HCT116 (cell line): ENCODE measurements at regions not wholly inside any gene's neighbourhood (a gene's known extent, or its start where the extent isn't known, plus 50 kb on each side); places are given as distances from the start of the nearest gene placed in this dataset.

Experiments
- ATAC-seq: fragments of 200-7000 bp; cut with Tn5 transposase; 2 replicates; pipeline ENCODE4 v1.9.1; 2020; ENCODE audit warnings: mild to moderate bottlenecking, moderate library complexity
- BruUV-seq: library from RNA; stranded (reverse); fragments of 400-500 nt; replicated peaks from 2 replicates; lab custom pipeline; 2021; lab: Mats Ljungman, UMichigan
- CTCF ChIA-PET: fragments of 300-600 bp; sonication (Branson Sonifier 250); formaldehyde crosslinking; loops from one replicate; lab custom pipeline; 2021; ENCODE audit warnings: antibody characterized with exemption; lab: Charles Lee
- POLR2A ChIA-PET: fragments of 300-600, 350-600 bp; sonication (Branson Sonifier 250); formaldehyde crosslinking; loops from one replicate; lab custom pipeline; 2021; ENCODE audit warnings: antibody characterized with exemption; lab: Charles Lee
- RAD21 ChIA-PET, 2 experiments: fragments of 300-600 bp; sonication (Branson Sonifier 250); formaldehyde crosslinking; loops; one replicate each; lab custom pipeline; 2023; ENCODE audit warnings: low total read pairs in 2 of 2; ENCODE audit not compliant: uncharacterized antibody in 2 of 2, unreplicated experiment in 2 of 2, low non-redundant PET in 1 of 2; lab: Charles Lee
- DNase-seq: peaks from one replicate; pipeline ENCODE4 v3.0.0-alpha.2; 2010; ENCODE audit warnings: low read depth, low spot score
- H2AFZ ChIP-seq: fragments of 200-600 bp; shearing (Covaris generic), sonication (generic); 2 replicates; pipeline ENCODE4 v1.6.1; 2017; ENCODE audit warnings: low read depth, mixed run types, mixed read lengths, antibody characterized with exemption, low read length; ENCODE audit not compliant: poor library complexity, severe bottlenecking
- H3K27ac ChIP-seq: 2 replicates; pipeline ENCODE4 v1.5.1; 2012; ENCODE audit warnings: low read depth, low read length
- H3K27me3 ChIP-seq: fragments of 200-600 bp; sonication (generic); 2 replicates; pipeline ENCODE4 v1.6.1; 2016; ENCODE audit warnings: mixed run types, low read length, mixed read lengths; ENCODE audit not compliant: insufficient read depth
- H3K36me3 ChIP-seq, 2 experiments: fragments of 200-500 bp in 1 of 2; fragments of 200-600 bp in 1 of 2; sonication (Bioruptor generic) in 1 of 2; sonication (generic) in 1 of 2; 2 replicates each; pipeline versions ENCODE4 v1.5.1 to v1.6.1; 2014 to 2016; ENCODE audit warnings: low read length in 2 of 2, inconsistent platforms in 1 of 2, mixed read lengths in 1 of 2, mixed run types in 1 of 2; ENCODE audit not compliant: insufficient read depth in 2 of 2, control insufficient read depth in 1 of 2
- H3K4me1 ChIP-seq, 2 experiments: fragments of 200-600 bp in 1 of 2; sonication (generic) in 1 of 2; 2 replicates each; pipeline versions ENCODE4 v1.5.1 to v1.6.1; 2012 to 2017; ENCODE audit warnings: low read length in 2 of 2, inconsistent platforms in 1 of 2, mild to moderate bottlenecking in 1 of 2, mixed read lengths in 1 of 2, mixed run types in 1 of 2, moderate library complexity in 1 of 2; ENCODE audit not compliant: insufficient read depth in 2 of 2, control insufficient read depth in 1 of 2
- H3K4me2 ChIP-seq: fragments of 200-600 bp; sonication (generic); 2 replicates; pipeline ENCODE4 v1.6.1; 2017; ENCODE audit warnings: mixed run types, low read length, mixed read lengths
- H3K4me3 ChIP-seq, 2 experiments: fragments of 200-600 bp in 1 of 2; sonication (generic) in 1 of 2; replicated peaks in 1 of 2; 2 replicates each; pipeline ENCODE4 v1.5.1; 2011 to 2016; ENCODE audit warnings: low read length in 2 of 2, control low read depth in 1 of 2, low read depth in 1 of 2, mild to moderate bottlenecking in 1 of 2, mixed read lengths in 1 of 2, mixed run types in 1 of 2
- H3K79me2 ChIP-seq: fragments of 200-600 bp; sonication (generic); 2 replicates; pipeline ENCODE4 v1.6.1; 2017; ENCODE audit warnings: mild to moderate bottlenecking, mixed run types, low read length, moderate library complexity, mixed read lengths; ENCODE audit not compliant: insufficient read depth
- H3K9ac ChIP-seq: fragments of 200-600 bp; sonication (generic); 2 replicates; pipeline ENCODE4 v1.6.1; 2016; ENCODE audit warnings: low read length, mixed read lengths
- H3K9me2 ChIP-seq: fragments of 200-600 bp; sonication (generic), shearing (Covaris generic); 2 replicates; pipeline ENCODE4 v1.6.1; 2017; ENCODE audit warnings: mixed run types, mild to moderate bottlenecking, moderate library complexity; ENCODE audit not compliant: insufficient read depth
- H3K9me3 ChIP-seq, 2 experiments: fragments of 200-500 bp in 1 of 2; fragments of 200-600 bp in 1 of 2; sonication (Bioruptor generic) in 1 of 2; sonication (generic) in 1 of 2; 2 replicates each; pipeline ENCODE4 v1.6.1; 2014 to 2017; ENCODE audit warnings: low read length in 2 of 2, mixed read lengths in 2 of 2, inconsistent platforms in 1 of 2, low read depth in 1 of 2, mild to moderate bottlenecking in 1 of 2, mixed run types in 1 of 2, moderate library complexity in 1 of 2; ENCODE audit not compliant: control insufficient read depth in 1 of 2, insufficient read depth in 1 of 2
- H4K20me1 ChIP-seq: fragments of 200-600 bp; sonication (generic), shearing (Covaris generic); 2 replicates; pipeline ENCODE4 v1.6.1; 2017; ENCODE audit warnings: mixed run types, mild to moderate bottlenecking, moderate library complexity; ENCODE audit not compliant: insufficient read depth
- EGR1 ChIP-seq: IDR thresholded peaks from 2 replicates; pipeline ENCODE4 v1.6.1; 2012; ENCODE audit warnings: low read depth
- ELF1 ChIP-seq: IDR thresholded peaks from 2 replicates; pipeline ENCODE4 v1.6.1; 2012; ENCODE audit warnings: low read depth, borderline replicate concordance
- EZH2 ChIP-seq: fragments of 200-600 bp; sonication (generic); IDR thresholded peaks from 2 replicates; pipeline ENCODE4 v1.6.1; 2017; ENCODE audit warnings: antibody characterized with exemption, mixed run types
- FOSL1 ChIP-seq: IDR thresholded peaks from 2 replicates; pipeline ENCODE4 v1.6.1; 2012; ENCODE audit warnings: low read depth
- JUND ChIP-seq: IDR thresholded peaks from 2 replicates; pipeline ENCODE4 v1.6.1; 2012
- POLR2A ChIP-seq: IDR thresholded peaks from 2 replicates; pipeline ENCODE4 v1.7.0; 2011; ENCODE audit warnings: borderline replicate concordance; ENCODE audit not compliant: insufficient read depth, insufficient read length; ENCODE audit errors: extremely low read depth
- RAD21 ChIP-seq: IDR thresholded peaks from 2 replicates; pipeline ENCODE4 v1.6.1; 2012; ENCODE audit warnings: low read depth, mild to moderate bottlenecking
- YY1 ChIP-seq: IDR thresholded peaks from 2 replicates; pipeline ENCODE4 v1.6.1; 2011; ENCODE audit warnings: low read length, low read depth, moderate library complexity, mild to moderate bottlenecking; ENCODE audit not compliant: insufficient replicate concordance; ENCODE audit errors: extremely low read depth
- ZNF274 ChIP-seq: fragments of 200-500 bp; sonication (Bioruptor generic); IDR thresholded peaks from 2 replicates; pipeline ENCODE4 v1.6.1; 2014; ENCODE audit warnings: mild to moderate bottlenecking, low read depth, low read length, inconsistent platforms
- intact Hi-C: fragments of 100-400 bp; cut with micrococcal nuclease; formaldehyde crosslinking; loops from 2 replicates; pipeline ENCODE4 v1.10.0; 2022
- TF ChIP-seq, protein P1 (sequence below): IDR thresholded peaks from 2 replicates; pipeline ENCODE4 v1.6.1; 2012
- TF ChIP-seq, protein P2 (sequence below): IDR thresholded peaks from 2 replicates; pipeline ENCODE4 v1.6.1; 2012; ENCODE audit warnings: low read depth

DNA sequence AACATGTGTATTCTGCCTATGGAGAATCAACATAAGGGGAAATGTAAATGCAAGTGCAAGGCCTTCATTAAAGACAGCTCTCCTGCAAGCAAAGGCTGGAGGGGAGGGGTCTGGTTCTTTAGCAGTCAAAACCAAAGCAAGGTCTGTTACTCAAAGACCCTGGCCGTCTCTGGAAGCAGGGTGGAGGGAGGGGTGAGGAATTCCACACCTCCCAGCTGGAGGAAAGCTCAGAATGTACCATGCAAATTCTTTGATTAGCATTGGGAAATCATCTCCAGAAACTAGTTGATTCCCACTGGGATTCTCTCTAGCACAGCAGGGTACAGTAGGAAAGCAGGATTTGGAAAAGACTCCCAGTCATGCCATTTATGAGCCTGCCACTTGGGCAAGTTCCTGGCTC is 77.3 kb upstream of the ASIC2 start:
- H3K9me2 ChIP-seq = no peaks in the 10 kb centered on the region
- no peaks in the 10 kb centered on the region for H3K27me3 ChIP-seq
- no TSS peak for BruUV-seq
- no peaks in the 10 kb centered on the region; a peak in 1 of 4 replicates for H3K9me3 ChIP-seq
- ATAC-seq = no peak
- H3K9ac ChIP-seq = no peak overlapping the region
- no peak overlapping the region for H3K4me3 ChIP-seq
- ChIA-PET POLR2A (no interaction called here), CTCF (no interaction called here), RAD21 (no interaction called here)
- H2AFZ ChIP-seq = no peak overlapping the region
- intact Hi-C loops = no loop called here
- H3K79me2 ChIP-seq = no peaks in the 10 kb centered on the region
- H3K4me1 ChIP-seq = no peaks in the 10 kb centered on the region
- H3K4me2 ChIP-seq = no peak overlapping the region
- H3K27ac ChIP-seq = no peak overlapping the region
- no peak for DNase-seq
- TF ChIP-seq ELF1 (no peak), POLR2A (no peak), ZNF274 (no peak), EZH2 (no peak), RAD21 (no peak)
- no peaks in the 10 kb centered on the region for H4K20me1 ChIP-seq
- H3K36me3 ChIP-seq = no peaks in the 10 kb centered on the region

DNA sequence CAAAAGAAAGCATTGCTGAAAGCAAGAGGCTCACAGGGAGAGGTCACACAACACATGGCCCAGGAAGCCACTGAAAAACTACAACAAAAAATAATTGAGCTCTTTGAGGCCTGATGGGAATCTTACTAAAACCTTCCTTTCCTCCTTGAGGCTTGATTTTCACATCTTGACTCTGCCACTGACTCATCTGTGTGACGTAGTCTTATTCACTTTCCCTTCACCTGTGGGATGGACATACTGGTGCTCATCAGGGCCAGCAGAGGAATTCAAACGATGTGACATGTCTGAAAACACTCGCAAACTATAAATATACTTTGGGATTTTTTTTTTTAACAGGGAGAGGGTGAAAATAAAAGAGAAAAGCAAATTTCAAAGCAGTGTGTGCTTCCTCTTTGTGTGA is 78.3 kb upstream of the ASIC2 start:
- no peak overlapping the region for H3K9ac ChIP-seq
- no peaks in the 10 kb centered on the region for H3K9me2 ChIP-seq
- ChIA-PET POLR2A (no interaction called here), CTCF (no interaction called here), RAD21 (no interaction called here)
- H3K79me2 ChIP-seq = no peaks in the 10 kb centered on the region
- H3K9me3 ChIP-seq = no peaks in the 10 kb centered on the region; a peak in 1 of 4 replicates
- no peak overlapping the region for H2AFZ ChIP-seq
- H3K4me2 ChIP-seq = no peak overlapping the region
- H4K20me1 ChIP-seq = no peaks in the 10 kb centered on the region
- no peak for DNase-seq
- H3K27ac ChIP-seq = no peak overlapping the region
- no peak for ATAC-seq
- no TSS peak for BruUV-seq
- no peaks in the 10 kb centered on the region for H3K36me3 ChIP-seq
- TF ChIP-seq EGR1 = no peak
- TF ChIP-seq JUND = no peak
- no peak for TF ChIP-seq ZNF274
- TF ChIP-seq, protein P1, sequence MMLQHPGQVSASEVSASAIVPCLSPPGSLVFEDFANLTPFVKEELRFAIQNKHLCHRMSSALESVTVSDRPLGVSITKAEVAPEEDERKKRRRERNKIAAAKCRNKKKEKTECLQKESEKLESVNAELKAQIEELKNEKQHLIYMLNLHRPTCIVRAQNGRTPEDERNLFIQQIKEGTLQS = no peak
- no peak for TF ChIP-seq FOSL1
- TF ChIP-seq ELF1 = no peak
- no peak for TF ChIP-seq YY1
- TF ChIP-seq, protein P2, sequence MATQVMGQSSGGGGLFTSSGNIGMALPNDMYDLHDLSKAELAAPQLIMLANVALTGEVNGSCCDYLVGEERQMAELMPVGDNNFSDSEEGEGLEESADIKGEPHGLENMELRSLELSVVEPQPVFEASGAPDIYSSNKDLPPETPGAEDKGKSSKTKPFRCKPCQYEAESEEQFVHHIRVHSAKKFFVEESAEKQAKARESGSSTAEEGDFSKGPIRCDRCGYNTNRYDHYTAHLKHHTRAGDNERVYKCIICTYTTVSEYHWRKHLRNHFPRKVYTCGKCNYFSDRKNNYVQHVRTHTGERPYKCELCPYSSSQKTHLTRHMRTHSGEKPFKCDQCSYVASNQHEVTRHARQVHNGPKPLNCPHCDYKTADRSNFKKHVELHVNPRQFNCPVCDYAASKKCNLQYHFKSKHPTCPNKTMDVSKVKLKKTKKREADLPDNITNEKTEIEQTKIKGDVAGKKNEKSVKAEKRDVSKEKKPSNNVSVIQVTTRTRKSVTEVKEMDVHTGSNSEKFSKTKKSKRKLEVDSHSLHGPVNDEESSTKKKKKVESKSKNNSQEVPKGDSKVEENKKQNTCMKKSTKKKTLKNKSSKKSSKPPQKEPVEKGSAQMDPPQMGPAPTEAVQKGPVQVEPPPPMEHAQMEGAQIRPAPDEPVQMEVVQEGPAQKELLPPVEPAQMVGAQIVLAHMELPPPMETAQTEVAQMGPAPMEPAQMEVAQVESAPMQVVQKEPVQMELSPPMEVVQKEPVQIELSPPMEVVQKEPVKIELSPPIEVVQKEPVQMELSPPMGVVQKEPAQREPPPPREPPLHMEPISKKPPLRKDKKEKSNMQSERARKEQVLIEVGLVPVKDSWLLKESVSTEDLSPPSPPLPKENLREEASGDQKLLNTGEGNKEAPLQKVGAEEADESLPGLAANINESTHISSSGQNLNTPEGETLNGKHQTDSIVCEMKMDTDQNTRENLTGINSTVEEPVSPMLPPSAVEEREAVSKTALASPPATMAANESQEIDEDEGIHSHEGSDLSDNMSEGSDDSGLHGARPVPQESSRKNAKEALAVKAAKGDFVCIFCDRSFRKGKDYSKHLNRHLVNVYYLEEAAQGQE = no peak
- H3K27me3 ChIP-seq = no peaks in the 10 kb centered on the region
- intact Hi-C loops = no loop called here
- no peak overlapping the region for H3K4me3 ChIP-seq
- no peaks in the 10 kb centered on the region for H3K4me1 ChIP-seq
